K562 (cell line): ENCODE measurements at regions not wholly inside any gene's neighbourhood (a gene's known extent, or its start where the extent isn't known, plus 50 kb on each side); places are given as distances from the start of the nearest gene placed in this dataset.

ENCODE experiments used
- ATAC-seq: fragments of 200-7000 bp; cut with Tn5 transposase; 3 replicates; pipeline ENCODE4 v1.9.1; 2020; ENCODE audit warnings: moderate library complexity
- BruUV-seq: library from RNA; stranded (reverse); fragments of 400-500 nt; replicated peaks from 2 replicates; lab custom pipeline; 2021; lab: Mats Ljungman, UMichigan
- CTCF ChIA-PET: fragments of 300-600 bp; formaldehyde crosslinking; extraction: SDS; loops from one replicate; lab custom pipeline; 2021; ENCODE audit warnings: low intra/inter-chr PET ratio; lab: Yijun Ruan, JAX
- POLR2A ChIA-PET: fragments of 300-600, 350-650 bp; sonication (Branson Sonifier 250); formaldehyde crosslinking; extraction: SDS; loops from one replicate; lab custom pipeline; 2021; ENCODE audit warnings: antibody characterized with exemption, inconsistent platforms; lab: Yijun Ruan, JAX
- DNase-seq, 4 experiments: peaks; one replicate each; pipeline versions ENCODE4 v3.0.0 to v3.0.0-alpha.2; 2011 to 2018; ENCODE audit warnings: low spot score in 3 of 4, mixed read lengths in 3 of 4; ENCODE audit errors: extremely low read depth in 1 of 4
- FAIRE-seq: peaks from 2 replicates; lab custom pipeline; 2011; peaks lifted over from hg19 to GRCh38; lab: Jason Lieb, UNC
- H2AFZ ChIP-seq: 2 replicates; pipeline ENCODE4 v1.6.0; 2011; ENCODE audit warnings: low read depth, low read length, control low read depth, inconsistent platforms
- H3K27ac ChIP-seq: fragments of 200-600 bp; 3 replicates; pipeline ENCODE4 v1.8.0; 2011; ENCODE audit warnings: low read depth, mild to moderate bottlenecking, control low read depth, inconsistent platforms, low read length, moderate library complexity, mixed read lengths; ENCODE audit errors: extremely low read depth
- H3K27me3 ChIP-seq, 2 experiments: fragments of 300-600 bp in 1 of 2; 2 replicates in 1 of 2; 3 replicates in 1 of 2; pipeline versions ENCODE4 v1.6.0 to v1.8.0; 2011; ENCODE audit warnings: inconsistent platforms in 2 of 2, low read length in 2 of 2, mild to moderate bottlenecking in 1 of 2, mixed read lengths in 1 of 2, moderate library complexity in 1 of 2; ENCODE audit not compliant: control insufficient read depth in 2 of 2, insufficient read depth in 2 of 2
- H3K36me3 ChIP-seq: fragments of 300-600 bp; 3 replicates; pipeline ENCODE4 v1.8.0; 2011; ENCODE audit warnings: mild to moderate bottlenecking, low read length, inconsistent platforms; ENCODE audit not compliant: control insufficient read depth, insufficient read depth
- H3K4me1 ChIP-seq, 2 experiments: fragments of 200-600 bp in 1 of 2; replicated peaks in 1 of 2; 2 replicates in 1 of 2; 3 replicates in 1 of 2; pipeline versions ENCODE4 v1.5.1 to v1.8.0; 2011; ENCODE audit warnings: inconsistent platforms in 2 of 2, low read length in 2 of 2, mild to moderate bottlenecking in 1 of 2, mixed read lengths in 1 of 2, moderate library complexity in 1 of 2; ENCODE audit not compliant: control insufficient read depth in 2 of 2, insufficient read depth in 2 of 2
- H3K4me2 ChIP-seq: 2 replicates; pipeline ENCODE4 v1.6.1; 2011; ENCODE audit warnings: low read length, control low read depth, inconsistent platforms, mixed read lengths; ENCODE audit not compliant: insufficient read depth
- H3K4me3 ChIP-seq: fragments of 200-600 bp; sonication (generic), shearing (Covaris generic); 2 replicates; pipeline ENCODE4 v1.5.1; 2016; ENCODE audit warnings: control low read depth, inconsistent platforms
- H3K79me2 ChIP-seq: fragments of 200-600 bp; 3 replicates; pipeline ENCODE4 v1.8.0; 2011; ENCODE audit warnings: low read length, inconsistent platforms; ENCODE audit not compliant: control insufficient read depth, insufficient read depth
- H3K9ac ChIP-seq, 2 experiments: 2 replicates each; pipeline versions ENCODE4 v1.6.0 to v1.6.1; 2011; ENCODE audit warnings: low read depth in 2 of 2, low read length in 2 of 2, control low read depth in 1 of 2, inconsistent platforms in 1 of 2, mild to moderate bottlenecking in 1 of 2, mixed read lengths in 1 of 2; ENCODE audit not compliant: insufficient read depth in 1 of 2
- H3K9me1 ChIP-seq: one replicate; pipeline ENCODE4 v1.6.0; 2011; ENCODE audit warnings: inconsistent platforms, mild to moderate bottlenecking, low read length, moderate library complexity; ENCODE audit not compliant: control insufficient read depth, insufficient read depth
- H3K9me3 ChIP-seq: replicated peaks from 2 replicates; pipeline ENCODE4 v1.5.1; 2011; ENCODE audit warnings: low read depth, low read length, inconsistent platforms; ENCODE audit not compliant: control insufficient read depth, insufficient read depth
- H4K20me1 ChIP-seq: replicated peaks from 2 replicates; pipeline ENCODE4 v1.6.1; 2011; ENCODE audit warnings: low read length, inconsistent platforms, mixed read lengths; ENCODE audit not compliant: control insufficient read depth, insufficient read depth
- ARID4B ChIP-seq: sonication (generic); formaldehyde crosslinking; IDR thresholded peaks from 2 replicates; pipeline ENCODE4 v1.8.0; 2022; ENCODE audit warnings: mild to moderate bottlenecking, missing genetic modification reagents
- CLOCK ChIP-seq: fragments of 250-450 bp; sonication (Bioruptor Pico); IDR thresholded peaks from 2 replicates; pipeline ENCODE4 v1.4.0; 2020; ENCODE audit warnings: mild to moderate bottlenecking, moderate library complexity, borderline replicate concordance
- ELF2 ChIP-seq: fragments of 250-450 bp; sonication (Bioruptor Pico); IDR thresholded peaks from 2 replicates; pipeline ENCODE4 v1.5.0; 2021; ENCODE audit warnings: mild to moderate bottlenecking
- RFX7 ChIP-seq: fragments of 250-450 bp; sonication (Bioruptor Pico); IDR thresholded peaks from 2 replicates; pipeline ENCODE4 v1.5.1; 2021; ENCODE audit warnings: mild to moderate bottlenecking
- ZNF324 ChIP-seq: fragments of 250-450 bp; sonication (Bioruptor Pico); IDR thresholded peaks from 2 replicates; pipeline ENCODE4 v1.4.0; 2020; ENCODE audit warnings: mild to moderate bottlenecking
- WGBS: fragments of 100-300 bp; shearing (Covaris generic); methylation state at CpG from one replicate; pipeline ENCODE4 v1.1.6; 2016; ENCODE audit warnings: low coverage, mixed read lengths; ENCODE audit not compliant: insufficient coverage; ENCODE audit errors: missing lambda C conversion rate; 5-methylcytosine and 5-hydroxymethylcytosine counted together
- in situ Hi-C: fragments of 300-500 bp; cut with MboI; formaldehyde crosslinking; loops from 4 replicates; pipeline ENCODE4 v1.15.0; 2018; ENCODE audit warnings: inconsistent platforms, mixed read lengths
- intact Hi-C: fragments of 100-400 bp; cut with micrococcal nuclease; formaldehyde crosslinking; loops from 2 replicates; pipeline ENCODE4 v1.14.2; 2022
- TF ChIP-seq, protein P1 (sequence below): IDR thresholded peaks from 2 replicates; pipeline ENCODE4 v1.6.1; 2011; ENCODE audit not compliant: insufficient read length; ENCODE audit errors: extremely low read depth

DNA sequence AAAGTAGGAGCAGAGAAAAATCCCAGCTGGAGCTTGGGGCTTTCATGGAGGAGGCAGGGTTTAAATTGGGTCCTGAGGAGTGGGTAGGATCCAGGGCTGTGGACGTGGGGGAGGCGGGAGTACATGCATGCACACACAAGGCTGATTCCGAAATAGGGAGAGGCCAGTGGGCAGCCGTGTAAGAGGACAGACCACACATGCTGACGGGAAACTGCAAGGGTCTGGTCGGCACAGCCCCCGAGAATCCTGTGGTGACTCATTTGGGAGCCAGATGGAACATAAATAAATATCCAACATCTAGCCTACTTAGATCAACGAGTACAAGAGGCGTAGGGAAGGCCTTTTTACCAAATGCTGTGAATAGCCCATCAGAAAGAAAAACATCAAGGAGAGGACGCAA, 216.3 kb upstream of the ZNF507 start (continued):
- TF ChIP-seq ZNF324 (CRISPR knock-in tag), result no peak

- Histone ChIP-seq H3K4me1 (no peaks in the 10 kb centered on the region), H3K27me3 (no peaks in the 10 kb centered on the region), H3K4me3 (no peak overlapping the region), H4K20me1 (no peaks in the 10 kb centered on the region), H2AFZ (no peak overlapping the region), H3K9me1 (no peaks in the 10 kb centered on the region), H3K36me3 (no peaks in the 10 kb centered on the region), H3K79me2 (no peaks in the 10 kb centered on the region), H3K27ac (no peak overlapping the region), H3K9ac (no peak overlapping the region), H3K4me2 (no peak overlapping the region), H3K9me3 (no peaks in the 10 kb centered on the region)
- no TSS peak for BruUV-seq
- in situ Hi-C loops (no loop called here), intact Hi-C loops (no loop called here)
- ChIA-PET CTCF (no interaction called here), POLR2A (no interaction called here)
- no peak for FAIRE-seq
- no peak for DNase-seq
- TF ChIP-seq, protein P1, sequence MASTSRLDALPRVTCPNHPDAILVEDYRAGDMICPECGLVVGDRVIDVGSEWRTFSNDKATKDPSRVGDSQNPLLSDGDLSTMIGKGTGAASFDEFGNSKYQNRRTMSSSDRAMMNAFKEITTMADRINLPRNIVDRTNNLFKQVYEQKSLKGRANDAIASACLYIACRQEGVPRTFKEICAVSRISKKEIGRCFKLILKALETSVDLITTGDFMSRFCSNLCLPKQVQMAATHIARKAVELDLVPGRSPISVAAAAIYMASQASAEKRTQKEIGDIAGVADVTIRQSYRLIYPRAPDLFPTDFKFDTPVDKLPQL, result no peak
- TF ChIP-seq CLOCK (CRISPR knock-in tag) (no peak), ARID4B (CRISPR knock-in tag) (no peak), RFX7 (CRISPR knock-in tag) (no peak), ELF2 (CRISPR knock-in tag) (no peak)
- no peak for ATAC-seq
- 0% methylated on average over 6 of the region's 6 CpGs for WGBS
Measured at GRCh38 chr19:32130332-32130731, 215.1 kb upstream of the ZNF507 start.
